Activated CD4-positive, CD25-positive, alpha-beta regulatory T cell treated with anti-CD3 and anti-CD28 coated beads, Interleukin-2, amount 50 U/mL, for 16 hours (primary cell): ENCODE measurements at regions not wholly inside any gene's neighbourhood (a gene's known extent, or its start where the extent isn't known, plus 50 kb on each side); places are given as distances from the start of the nearest gene placed in this dataset.

Source experiments
- DNase-seq: peaks from one replicate; pipeline ENCODE4 v3.0.0-alpha.2; 2020; ENCODE audit warnings: low read depth, low spot score

DNA sequence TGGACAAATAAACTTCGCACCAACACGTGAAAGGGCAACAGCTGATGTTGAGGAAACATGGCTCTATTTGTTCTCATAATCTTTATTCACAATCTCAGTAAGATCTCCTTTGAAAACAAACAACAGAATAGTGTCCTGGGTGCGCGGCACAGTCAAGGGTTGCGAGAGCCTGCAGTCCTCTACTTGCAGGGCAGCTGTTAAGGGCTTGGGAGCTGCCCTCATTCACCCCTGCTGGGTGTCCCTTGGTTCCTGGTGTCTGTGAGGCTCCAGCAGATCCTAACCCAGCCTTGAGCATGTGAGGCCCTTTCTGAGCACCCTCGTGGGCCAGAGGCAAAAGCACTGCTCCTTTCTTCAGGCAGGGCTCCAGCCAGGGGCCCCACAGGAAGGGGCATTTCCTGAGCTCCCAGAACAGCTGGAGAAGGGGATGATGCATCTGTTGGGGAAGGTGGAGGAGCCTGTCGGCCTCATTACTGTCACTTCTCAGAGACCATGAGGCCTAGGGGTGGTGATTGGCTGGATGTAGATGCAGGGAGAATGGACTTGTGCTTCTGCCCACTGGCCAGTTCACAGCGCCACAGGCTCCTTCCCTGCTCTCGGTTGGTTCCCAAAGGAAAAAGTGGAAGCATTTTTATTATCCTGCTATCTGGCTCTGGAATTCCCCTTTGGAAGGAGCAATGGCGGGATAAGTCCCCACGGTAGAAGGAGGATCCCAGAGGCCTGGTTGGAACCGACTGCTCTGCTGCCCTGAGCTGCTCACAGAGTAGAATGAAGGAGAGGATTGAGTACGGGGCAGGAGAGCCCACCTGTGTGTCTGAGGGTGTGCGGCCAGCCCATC, 51.9 kb upstream of the KLF13 start:
- no peak for DNase-seq

GRCh38 chr15:31275331-31276262, 51.0 kb upstream of the KLF13 start:
- no peak for DNase-seq

GRCh38 chr15:31276596-31277298, 49.9 kb upstream of the KLF13 start:
- DNase-seq, result no peak
